Activated naive CD4-positive, alpha-beta T cell treated with anti-CD3 and anti-CD28 coated beads, Interleukin-2, amount 50 U/mL, for 16 hours (primary cell): ENCODE measurements at regions not wholly inside any gene's neighbourhood (a gene's known extent, or its start where the extent isn't known, plus 50 kb on each side); places are given as distances from the start of the nearest gene placed in this dataset.
"Not testable (repeated sequence)": the region's sequence is repeated elsewhere in the genome, so short reads cannot be mapped to it uniquely, and the experiment has no call there.

ENCODE experiments used
- DNase-seq: peaks from one replicate; pipeline ENCODE4 v3.0.0-alpha.2; 2020

DNA sequence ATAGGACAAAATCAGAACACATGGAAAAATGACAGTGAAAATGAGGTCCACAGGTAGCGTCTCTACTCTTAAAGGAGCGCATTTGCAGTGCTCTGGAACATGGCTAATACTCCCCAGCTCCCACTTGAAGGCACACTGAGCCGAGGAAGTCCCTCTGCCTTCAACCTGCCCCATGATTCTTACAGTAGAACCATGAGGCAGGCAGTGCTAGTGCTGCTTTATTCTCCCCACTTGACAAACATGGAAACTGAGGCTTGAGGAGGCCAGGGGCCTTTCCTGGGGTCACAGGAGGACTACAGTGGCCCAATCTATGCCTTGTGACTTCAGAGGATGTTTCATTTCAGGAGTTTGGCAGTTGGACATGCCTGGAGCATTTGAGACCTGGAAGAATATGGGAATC is 244.1 kb upstream of the MAF start:
- DNase-seq, result no peak

GRCh38 chr16:79843631-79844043 is 243.1 kb upstream of the MAF start:
- no peak for DNase-seq

- no peak for DNase-seq
Observed at GRCh38 chr16:79843145-79843544, 242.6 kb upstream of the MAF start.

GRCh38 chr16:79842197-79842596 is 241.7 kb upstream of the MAF start:
- no peak for DNase-seq

GRCh38 chr16:79839466-79840341 is 239.2 kb upstream of the MAF start:
- DNase-seq, result no peak

- DNase-seq, result no peak
Observed at GRCh38 chr16:79838496-79839259, 238.1 kb upstream of the MAF start.

DNA sequence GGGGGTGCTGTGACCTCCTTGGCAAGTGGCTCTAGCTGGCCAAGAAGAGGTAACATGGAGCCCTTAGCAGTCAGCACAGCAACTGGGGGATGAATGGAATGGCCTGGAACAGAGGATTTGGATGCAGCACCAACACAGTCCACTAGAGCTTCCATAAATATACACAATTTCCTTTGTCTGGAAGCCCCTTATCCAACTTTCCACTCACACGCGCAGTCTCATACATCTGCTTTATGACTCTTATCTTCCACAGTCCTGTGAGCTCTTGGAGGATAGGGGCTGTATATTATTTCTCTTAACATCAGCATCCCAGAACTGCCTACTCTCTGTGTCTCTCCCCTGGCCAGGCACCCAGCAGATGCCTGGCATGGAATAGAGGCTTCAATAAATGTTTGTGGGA is 235.6 kb upstream of the MAF start:
- no peak for DNase-seq

DNA sequence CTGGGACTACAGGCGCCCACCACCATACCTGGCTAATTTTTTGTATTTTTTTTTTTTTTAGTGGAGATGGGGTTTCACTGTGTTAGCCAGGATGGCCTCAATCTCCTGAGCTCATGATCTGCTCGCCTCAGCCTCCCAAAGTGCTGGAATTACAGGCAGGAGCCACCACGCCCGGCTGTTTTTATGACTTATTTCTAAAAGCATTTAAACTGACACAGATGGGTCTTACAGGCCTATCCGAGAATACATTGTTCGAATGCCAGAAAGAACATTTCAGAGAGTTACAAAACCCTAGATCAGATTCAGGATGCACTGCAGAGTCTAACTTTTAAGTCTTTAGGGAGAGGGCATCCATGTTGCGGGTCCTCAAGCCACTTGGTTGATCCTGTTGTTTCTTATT is 234.7 kb upstream of the MAF start:
- DNase-seq, result no peak

DNA sequence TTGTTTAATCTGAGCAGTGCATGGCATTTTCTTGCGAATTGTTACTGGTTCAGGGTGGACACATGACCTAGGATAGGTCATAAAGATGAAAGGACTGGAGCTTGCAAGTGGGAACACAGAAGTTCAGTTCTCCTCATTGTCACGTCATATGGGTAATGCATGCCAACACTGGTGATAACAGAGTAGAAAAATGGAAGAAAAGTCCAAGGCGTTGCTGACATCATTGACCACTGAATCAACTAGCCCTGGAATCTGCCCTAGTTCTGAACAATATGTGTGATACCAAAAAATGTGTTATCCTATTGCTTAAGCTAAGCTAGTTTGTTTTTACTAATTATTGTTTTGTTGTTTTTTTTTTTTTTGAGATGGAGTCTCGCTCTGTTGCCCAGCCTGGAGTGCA is 234.2 kb upstream of the MAF start:
- DNase-seq, result no peak

- not testable (repeated sequence) for DNase-seq
Observed at GRCh38 chr16:79834003-79834402, 233.5 kb upstream of the MAF start.

GRCh38 chr16:79833559-79833958 is 233.0 kb upstream of the MAF start:
- DNase-seq, result no peak

- no peak for DNase-seq
Observed at GRCh38 chr16:79826732-79827475, 226.4 kb upstream of the MAF start.

DNA sequence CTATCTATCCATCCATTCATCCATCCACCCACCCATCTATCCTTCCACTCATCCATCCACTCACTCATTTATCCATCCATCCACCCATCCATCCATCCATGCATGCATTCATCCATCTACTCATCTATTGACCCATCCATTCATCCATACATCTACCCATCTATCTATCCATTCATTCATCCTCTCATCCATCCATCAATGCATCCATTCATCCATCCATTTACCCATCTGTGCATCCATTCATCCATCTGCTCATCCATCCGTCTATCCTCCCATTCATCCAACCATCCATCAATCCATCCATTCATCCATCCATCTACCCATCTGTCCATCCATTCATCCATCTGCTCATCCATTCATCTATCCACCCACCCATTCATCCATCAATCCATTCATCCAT is 224.5 kb upstream of the MAF start:
- no peak for DNase-seq

- DNase-seq, result no peak
Observed at GRCh38 chr16:79823639-79824038, 223.1 kb upstream of the MAF start.

- DNase-seq, result no peak
Observed at GRCh38 chr16:79821911-79822310, 221.4 kb upstream of the MAF start.

- no peak for DNase-seq
Observed at GRCh38 chr16:79816081-79816497, 215.6 kb upstream of the MAF start.

GRCh38 chr16:79815049-79815448 is 214.5 kb upstream of the MAF start:
- no peak for DNase-seq

DNA sequence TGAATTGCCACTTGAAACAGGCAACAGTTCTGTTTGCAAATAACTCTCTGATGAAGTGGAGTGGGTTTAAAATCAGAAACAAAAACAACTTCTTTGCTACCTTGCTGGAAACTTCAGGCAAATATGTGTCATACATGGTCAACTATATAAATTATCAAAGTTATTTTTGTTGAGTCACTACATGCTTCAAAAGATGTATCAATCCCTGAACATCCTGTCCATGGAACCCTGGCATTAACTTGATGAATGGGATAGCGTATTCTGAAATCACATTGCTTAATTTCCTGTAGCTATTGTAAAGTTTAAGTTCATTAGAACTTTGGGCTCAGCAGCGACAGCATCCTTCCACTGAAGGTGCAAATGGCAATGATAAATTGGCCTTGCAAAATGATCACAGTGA is 213.6 kb upstream of the MAF start:
- no peak for DNase-seq

DNA sequence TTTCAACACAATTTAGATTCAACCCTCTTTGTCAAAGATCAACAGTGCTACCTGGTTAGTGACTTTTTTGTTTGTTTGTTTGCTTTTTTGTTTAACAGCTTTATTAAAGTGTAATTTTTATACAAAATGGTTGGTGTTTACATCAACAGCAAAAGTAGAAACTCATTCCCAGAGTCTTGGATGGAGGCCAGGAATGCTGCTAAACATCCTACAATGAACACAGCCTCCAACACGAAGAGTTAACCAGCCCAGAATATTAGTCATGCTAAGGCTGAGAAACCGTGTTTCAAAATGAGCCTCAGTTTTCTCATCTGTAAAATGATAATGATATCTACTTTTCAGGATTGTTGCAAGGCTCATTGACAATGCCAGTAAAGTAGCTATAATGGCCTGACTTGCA is 211.0 kb upstream of the MAF start:
- no peak for DNase-seq

- no peak for DNase-seq
Observed at GRCh38 chr16:79810449-79811189, 210.1 kb upstream of the MAF start.

- DNase-seq, result no peak
Observed at GRCh38 chr16:79809376-79809775, 208.8 kb upstream of the MAF start.

DNA sequence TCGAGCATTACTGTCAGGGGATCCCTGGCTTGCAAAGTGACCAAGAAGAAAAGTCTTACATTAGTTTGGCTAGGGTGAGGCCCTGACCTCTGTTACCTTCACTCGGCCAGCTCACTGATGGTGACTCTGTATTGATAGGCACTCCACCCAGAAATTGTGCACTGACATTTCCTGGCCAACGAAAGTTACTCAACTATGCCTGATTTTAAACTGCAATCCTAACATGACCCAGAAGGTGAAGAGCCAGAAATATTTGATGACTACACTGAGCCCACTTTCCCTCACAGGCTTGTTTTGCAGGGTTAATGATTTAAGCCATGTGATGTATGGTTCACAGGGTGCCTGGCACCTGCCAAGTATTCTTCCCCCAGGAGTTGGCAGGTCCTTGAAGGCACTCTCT is 208.2 kb upstream of the MAF start:
- DNase-seq, result no peak

DNA sequence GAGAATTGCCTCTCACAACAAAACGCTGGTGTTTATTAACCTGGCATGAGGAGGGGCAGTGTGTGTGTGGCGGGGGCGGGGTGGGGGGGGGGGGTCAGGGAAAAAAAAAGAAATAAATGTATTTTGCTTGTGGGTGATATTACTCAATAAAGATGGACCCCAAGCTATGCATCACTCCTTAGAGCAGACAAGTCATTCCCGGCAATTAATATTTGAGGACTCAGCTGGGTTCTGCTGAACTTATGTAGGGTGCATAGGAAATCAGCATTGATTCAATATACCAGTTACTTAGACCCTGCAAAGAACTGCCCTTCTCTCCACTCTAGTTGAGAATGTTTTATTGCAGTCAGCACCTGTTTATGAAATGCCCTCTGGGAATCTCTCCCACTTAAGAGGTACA is 206.2 kb upstream of the MAF start:
- DNase-seq, result no peak
